ENCODE measurements at regions not wholly inside any gene's neighbourhood (a gene's known extent, or its start where the extent isn't known, plus 50 kb on each side); places are given as distances from the start of the nearest gene placed in this dataset.
A peak's percentile ranks its signal among the peaks of the same experiment; 100 is the strongest.
"Not testable (repeated sequence)": the region's sequence is repeated elsewhere in the genome, so short reads cannot be mapped to it uniquely, and the experiment has no call there.

GRCh38 chr17:11151818-11152425, 89.1 kb upstream of the SHISA6 start:
- no peaks in the 10 kb centered on the region for H3K27me3 ChIP-seq (replicated peaks; ENCODE audit: insufficient read depth)

GRCh38 chr17:11150906-11151511, 90.0 kb upstream of the SHISA6 start:
- H3F3A ChIP-seq (ENCODE audit: insufficient read depth); H3K4me1 ChIP-seq (ENCODE audit: insufficient read depth); in situ Hi-C loops (cut with MboI): not testable (repeated sequence)

More at GRCh38 chr17:11151818-11152425, 89.1 kb upstream of the SHISA6 start:
- no peak for TF ChIP-seq EZH2 (IDR thresholded peaks at IDR 0.05; ENCODE audit: insufficient read depth, poor library complexity, severe bottlenecking)
- TF ChIP-seq EZH2phosphoT487 (IDR thresholded peaks at IDR 0.05; ENCODE audit: insufficient read depth, low read depth), result no peak
- no peaks in the 10 kb centered on the region for H3K4me1 ChIP-seq (ENCODE audit: insufficient read depth)
- no peak overlapping the region for H3K9ac ChIP-seq
- no peaks in the 10 kb centered on the region for H3K9me3 ChIP-seq (ENCODE audit: low read depth)
- H3K27ac ChIP-seq, result no peak overlapping the region
- no peak for DNase-seq
- no peaks in the 10 kb centered on the region for H3F3A ChIP-seq (ENCODE audit: insufficient read depth)
- H3K4me2 ChIP-seq (ENCODE audit: unreplicated experiment), result no peak overlapping the region
- no peaks in the 10 kb centered on the region for H3K79me2 ChIP-seq (ENCODE audit: insufficient read depth)
- H3K9me2 ChIP-seq (ENCODE audit: insufficient read depth), result no peaks in the 10 kb centered on the region
- H3K36me3 ChIP-seq (ENCODE audit: low read depth), result no peaks in the 10 kb centered on the region
- no peak overlapping the region for H3K4me3 ChIP-seq
- in situ Hi-C loops (cut with MboI), result no loop called here
- H4K20me1 ChIP-seq (ENCODE audit: insufficient read depth), result no peaks in the 10 kb centered on the region
- no peak overlapping the region for H2AFZ ChIP-seq
- 38 to 39% methylated on average over 8 of the region's 8 CpGs for WGBS, 2 experiments (ENCODE audit: low coverage in 1 of 2, low lambda C conversion rate in 2 of 2, missing lambda C conversion rate in 2 of 2)

GRCh38 chr17:11144358-11145233, 96.4 kb upstream of the SHISA6 start:
- H3K9me2 ChIP-seq (ENCODE audit: insufficient read depth), result no peaks in the 10 kb centered on the region
- DNase-seq, result peak; percentile 77
- H3K4me1 ChIP-seq (ENCODE audit: insufficient read depth), result no peaks in the 10 kb centered on the region

More at GRCh38 chr17:11150906-11151511, 90.0 kb upstream of the SHISA6 start:
- not testable (repeated sequence) for H3K27me3 ChIP-seq (replicated peaks; ENCODE audit: insufficient read depth); H3K79me2 ChIP-seq (ENCODE audit: insufficient read depth); H2AFZ ChIP-seq; H3K4me3 ChIP-seq; H3K27ac ChIP-seq; H3K9me2 ChIP-seq (ENCODE audit: insufficient read depth); H3K9me3 ChIP-seq (ENCODE audit: low read depth); H3K4me2 ChIP-seq (ENCODE audit: unreplicated experiment); H4K20me1 ChIP-seq (ENCODE audit: insufficient read depth); DNase-seq; H3K9ac ChIP-seq; H3K36me3 ChIP-seq (ENCODE audit: low read depth)
- WGBS, 2 experiments (ENCODE audit: low coverage in 1 of 2, low lambda C conversion rate in 2 of 2, missing lambda C conversion rate in 2 of 2), result 61% methylated on average over 19 of the region's 19 CpGs

GRCh38 chr17:11142231-11142630, 98.8 kb upstream of the SHISA6 start:
- no peaks in the 10 kb centered on the region for H3K9me3 ChIP-seq (ENCODE audit: low read depth)
- H3K4me3 ChIP-seq, result no peak overlapping the region
- no peaks in the 10 kb centered on the region for H3K36me3 ChIP-seq (ENCODE audit: low read depth)
- TF ChIP-seq EZH2 (IDR thresholded peaks at IDR 0.05; ENCODE audit: insufficient read depth, poor library complexity, severe bottlenecking) (no peak), EZH2phosphoT487 (IDR thresholded peaks at IDR 0.05; ENCODE audit: insufficient read depth, low read depth) (no peak)
- H2AFZ ChIP-seq, result no peak overlapping the region
- no peaks in the 10 kb centered on the region for H3K79me2 ChIP-seq (ENCODE audit: insufficient read depth)
- H3K27me3 ChIP-seq (replicated peaks; ENCODE audit: insufficient read depth), result no peaks in the 10 kb centered on the region
- H3K4me2 ChIP-seq (ENCODE audit: unreplicated experiment), result no peak overlapping the region
- no peak overlapping the region for H3K27ac ChIP-seq
- 2 to 4% methylated on average over 1 of the region's 1 CpG for WGBS, 2 experiments (ENCODE audit: low coverage in 1 of 2, low lambda C conversion rate in 2 of 2, missing lambda C conversion rate in 2 of 2)
- H4K20me1 ChIP-seq (ENCODE audit: insufficient read depth), result no peaks in the 10 kb centered on the region
- no peaks in the 10 kb centered on the region for H3F3A ChIP-seq (ENCODE audit: insufficient read depth)
- no peak overlapping the region for H3K9ac ChIP-seq
- no peaks in the 10 kb centered on the region for H3K4me1 ChIP-seq (ENCODE audit: insufficient read depth)
- no peaks in the 10 kb centered on the region for H3K9me2 ChIP-seq (ENCODE audit: insufficient read depth)
- in situ Hi-C loops (cut with MboI), result no loop called here
- DNase-seq, result no peak

More at GRCh38 chr17:11144358-11145233, 96.4 kb upstream of the SHISA6 start:
- H4K20me1 ChIP-seq (ENCODE audit: insufficient read depth), result no peaks in the 10 kb centered on the region
- no peak overlapping the region for H3K4me3 ChIP-seq
- WGBS, 2 experiments (ENCODE audit: low coverage in 1 of 2, low lambda C conversion rate in 2 of 2, missing lambda C conversion rate in 2 of 2), result 31 to 33% methylated on average over 7 of the region's 7 CpGs
- H3K4me2 ChIP-seq (ENCODE audit: unreplicated experiment), result no peak overlapping the region
- H3K9me3 ChIP-seq (ENCODE audit: low read depth), result no peaks in the 10 kb centered on the region
- H3K9ac ChIP-seq, result no peak overlapping the region
- H2AFZ ChIP-seq, result no peak overlapping the region
- H3F3A ChIP-seq (ENCODE audit: insufficient read depth), result no peaks in the 10 kb centered on the region
- TF ChIP-seq EZH2phosphoT487 (IDR thresholded peaks at IDR 0.05; ENCODE audit: insufficient read depth, low read depth) (no peak), EZH2 (IDR thresholded peaks at IDR 0.05; ENCODE audit: insufficient read depth, poor library complexity, severe bottlenecking) (no peak)
- H3K36me3 ChIP-seq (ENCODE audit: low read depth), result no peaks in the 10 kb centered on the region
- H3K27ac ChIP-seq, result no peak overlapping the region
- H3K27me3 ChIP-seq (replicated peaks; ENCODE audit: insufficient read depth), result no peaks in the 10 kb centered on the region
- no peaks in the 10 kb centered on the region for H3K79me2 ChIP-seq (ENCODE audit: insufficient read depth)
- in situ Hi-C loops (cut with MboI), result no loop called here

Data from GM23248 (cell line).